HG02678 (cell line): ENCODE measurements at regions not wholly inside any gene's neighbourhood (a gene's known extent, or its start where the extent isn't known, plus 50 kb on each side); places are given as distances from the start of the nearest gene placed in this dataset.
"Not testable (repeated sequence)": the region's sequence is repeated elsewhere in the genome, so short reads cannot be mapped to it uniquely, and the experiment has no call there.

Source experiments
- ATAC-seq: cut with Tn5 transposase; IDR thresholded peaks from one replicate; pipeline ENCODE4 v1.9.1; 2021; ENCODE audit warnings: mild to moderate bottlenecking, moderate library complexity; ENCODE audit not compliant: unreplicated experiment

- ATAC-seq = no peak
These were observed 123.0 kb upstream of the DYRK2 start for GRCh38 chr12:67525617-67525884.

DNA sequence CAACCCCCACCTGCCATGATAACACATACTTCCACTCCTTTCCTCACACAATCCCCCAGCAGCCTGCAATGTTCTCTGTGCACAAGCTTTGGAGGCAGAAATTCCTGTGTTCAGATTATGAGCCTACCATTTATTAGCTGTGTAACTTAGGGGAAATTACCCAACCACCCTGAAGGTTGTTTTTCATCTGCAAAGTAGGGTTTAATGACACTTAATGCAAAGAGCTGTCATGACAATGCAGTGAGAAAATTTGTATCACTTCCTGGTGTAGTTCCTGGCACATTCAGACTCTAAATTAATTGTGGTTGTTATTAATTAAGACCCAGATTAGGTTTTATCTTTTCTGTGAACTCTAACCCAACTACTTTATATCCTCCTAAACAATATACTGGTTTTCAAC is 122.4 kb upstream of the DYRK2 start:
- ATAC-seq = no peak

GRCh38 chr12:67531051-67531450 is 117.5 kb upstream of the DYRK2 start:
- ATAC-seq = no peak

DNA sequence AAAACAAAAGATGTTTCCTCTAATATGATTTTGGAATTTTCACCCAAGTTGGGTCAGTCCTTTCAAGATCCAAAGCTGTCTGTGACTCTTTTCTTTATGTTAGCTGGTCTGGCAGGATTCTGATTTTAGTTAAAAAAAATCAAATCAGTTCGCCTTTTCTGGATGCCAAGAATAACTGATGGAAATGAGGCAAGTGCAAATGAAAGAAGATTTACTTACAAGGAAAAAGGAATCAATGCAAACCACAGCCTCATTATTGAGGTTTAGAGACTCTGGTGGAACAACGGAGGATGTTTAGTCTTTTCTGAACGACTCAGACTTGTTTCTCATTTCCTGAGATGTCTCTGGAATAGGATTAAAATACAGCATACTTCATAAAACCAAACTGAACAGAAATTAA is 117.0 kb upstream of the DYRK2 start:
- no peak for ATAC-seq

- no peak for ATAC-seq
These were observed 115.4 kb upstream of the DYRK2 start for GRCh38 chr12:67533159-67533558.

GRCh38 chr12:67534046-67534445 is 114.5 kb upstream of the DYRK2 start:
- no peak for ATAC-seq

DNA sequence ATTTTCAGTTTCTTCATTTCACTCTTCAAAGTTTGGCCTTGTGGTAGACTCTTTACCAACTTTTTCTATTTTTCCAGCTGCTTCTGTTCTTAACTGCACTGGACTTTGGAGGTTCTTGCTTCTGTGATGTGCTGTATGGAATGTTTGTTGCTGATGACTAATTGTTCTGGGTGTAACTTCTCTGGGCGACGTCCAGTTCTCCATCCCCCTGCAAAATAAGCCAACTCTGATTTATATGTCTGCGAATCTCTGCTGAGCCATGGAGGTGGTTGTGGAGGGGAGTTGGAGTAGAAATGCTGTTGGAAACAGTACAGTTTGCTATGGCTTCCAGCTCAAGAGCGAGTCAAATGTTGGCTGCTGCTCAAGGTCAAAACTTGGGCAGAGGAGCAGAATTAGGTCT is 113.9 kb upstream of the DYRK2 start:
- ATAC-seq = no peak

DNA sequence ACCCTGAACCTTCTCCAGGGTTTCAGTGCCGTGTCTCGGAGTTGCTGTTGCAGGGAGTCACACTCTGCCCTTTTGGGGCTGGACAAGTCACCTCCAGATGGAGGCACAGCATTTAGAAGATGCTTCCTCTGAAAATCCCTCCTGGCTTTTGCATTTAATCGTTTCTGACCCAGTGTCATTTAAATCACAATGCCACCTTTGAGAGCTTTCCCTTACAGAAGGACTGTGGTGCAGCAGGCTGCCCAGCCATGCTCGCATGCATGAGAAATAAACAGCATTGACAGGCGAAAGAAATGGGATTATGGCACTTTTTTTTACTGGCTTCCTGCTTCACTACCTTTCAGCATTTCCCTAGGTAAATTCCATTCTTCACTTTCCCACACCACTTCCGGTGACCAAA is 113.4 kb upstream of the DYRK2 start:
- no peak for ATAC-seq

GRCh38 chr12:67535971-67536370 is 112.6 kb upstream of the DYRK2 start:
- no peak for ATAC-seq

- ATAC-seq = no peak
These were observed 109.2 kb upstream of the DYRK2 start for GRCh38 chr12:67539329-67539728.

DNA sequence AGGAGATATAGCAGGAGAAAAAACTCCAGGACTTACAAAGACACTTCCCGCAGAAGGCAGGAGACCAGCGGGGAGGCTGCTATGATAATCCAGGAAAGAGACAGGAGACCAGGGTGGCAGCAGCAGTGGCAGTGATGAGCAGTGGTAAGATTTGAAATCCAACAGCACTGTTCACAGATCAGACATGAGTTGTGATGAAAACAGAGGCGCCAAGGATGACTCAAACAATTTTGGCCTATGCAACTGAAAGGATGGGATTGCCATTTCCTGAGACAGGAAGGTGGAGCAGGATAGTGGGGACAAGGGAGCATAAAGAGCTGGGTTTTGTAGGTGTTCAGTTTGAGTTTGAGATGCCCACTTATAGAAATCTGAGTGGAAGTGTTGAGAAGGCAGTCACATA is 108.6 kb upstream of the DYRK2 start:
- ATAC-seq = no peak

DNA sequence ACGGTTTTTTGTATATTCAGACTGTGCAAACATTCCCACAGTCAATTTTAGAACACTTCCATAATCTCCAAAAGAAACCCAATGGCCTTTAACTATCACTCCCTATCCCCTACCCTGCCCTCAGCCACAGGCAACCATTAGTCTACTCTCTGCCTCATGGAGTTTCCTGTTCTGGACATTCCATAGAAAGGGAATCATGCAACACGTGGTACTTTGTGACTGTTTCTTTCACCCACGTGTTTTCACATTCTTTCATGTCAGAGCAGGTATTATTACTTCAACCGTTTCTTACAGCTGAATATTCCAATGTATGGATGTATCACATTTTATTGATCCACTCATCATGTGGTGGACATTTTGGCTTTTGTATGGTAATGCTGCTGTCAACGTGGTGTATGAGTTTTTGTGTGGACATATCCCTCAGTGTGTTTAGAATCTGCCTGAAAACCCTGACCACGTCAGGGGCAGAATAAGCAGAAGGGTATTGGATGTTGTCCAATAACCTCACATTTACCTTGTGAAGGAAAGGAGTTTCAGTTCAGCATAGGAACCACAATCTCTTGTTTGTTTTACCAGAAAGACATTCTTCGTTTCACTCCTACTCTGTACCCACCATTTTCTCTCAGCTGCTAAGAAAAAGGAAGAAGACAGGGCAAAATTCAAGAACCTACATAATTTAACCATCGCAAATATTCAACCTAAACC is 107.5 kb upstream of the DYRK2 start:
- peak; percentile 81 for ATAC-seq

GRCh38 chr12:67541625-67541991 is 106.9 kb upstream of the DYRK2 start:
- ATAC-seq = no peak

DNA sequence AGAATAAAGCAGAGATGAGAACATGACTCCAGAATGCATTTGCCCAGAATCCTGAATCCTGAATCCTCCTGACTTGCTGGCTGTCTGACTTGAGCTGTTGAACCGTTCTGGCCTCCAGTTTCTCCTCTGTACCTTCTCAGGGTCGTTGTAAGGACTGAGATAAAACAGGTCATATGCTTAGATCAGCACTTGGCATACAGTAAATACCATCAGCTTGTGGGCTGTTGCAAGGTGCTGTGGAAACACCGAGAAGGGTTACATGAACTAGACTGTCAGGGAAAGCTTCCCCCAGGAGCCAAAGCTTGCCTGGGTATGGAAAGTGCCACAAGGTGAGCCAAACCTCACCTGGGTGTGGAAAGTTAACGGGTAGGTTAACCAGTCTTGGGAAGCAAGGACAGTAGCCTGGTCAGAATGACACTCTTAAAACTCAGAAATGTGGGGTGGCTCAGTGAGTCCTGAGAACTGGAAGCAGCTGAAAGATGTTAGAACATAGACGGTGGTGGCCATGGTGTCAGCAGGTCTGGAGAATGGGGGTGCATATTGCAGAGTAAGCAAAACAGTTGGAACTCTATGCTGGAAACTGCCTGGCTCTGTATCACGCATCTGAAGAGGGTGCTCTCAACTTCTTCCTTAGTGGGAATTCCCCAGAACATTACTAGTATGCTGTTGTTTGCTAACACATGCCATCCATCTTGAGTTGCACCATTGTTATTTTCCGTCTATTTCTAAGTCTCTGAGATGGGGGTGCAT is 105.3 kb upstream of the DYRK2 start:
- no peak for ATAC-seq

DNA sequence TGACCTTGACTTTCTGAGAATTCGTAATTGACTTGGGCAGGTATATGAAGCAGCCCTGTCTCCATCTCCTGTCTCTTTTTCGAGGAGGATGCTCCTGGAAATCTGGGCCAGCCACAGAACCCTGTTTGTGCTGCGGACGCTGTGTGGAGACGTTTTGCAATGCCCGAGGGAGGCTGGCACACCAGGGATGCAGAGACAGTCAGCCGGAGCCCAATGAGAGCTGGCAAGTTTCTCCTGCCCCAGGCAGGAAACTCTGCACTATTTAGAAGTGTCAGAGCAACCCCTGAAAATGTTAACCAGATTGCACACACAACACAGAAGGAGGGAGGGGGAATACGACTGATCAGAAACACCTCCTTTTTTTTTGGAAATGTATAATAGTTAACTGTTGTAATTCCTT is 103.2 kb upstream of the DYRK2 start:
- no peak for ATAC-seq

- no peak for ATAC-seq
These were observed 101.8 kb upstream of the DYRK2 start for GRCh38 chr12:67546746-67547145.

DNA sequence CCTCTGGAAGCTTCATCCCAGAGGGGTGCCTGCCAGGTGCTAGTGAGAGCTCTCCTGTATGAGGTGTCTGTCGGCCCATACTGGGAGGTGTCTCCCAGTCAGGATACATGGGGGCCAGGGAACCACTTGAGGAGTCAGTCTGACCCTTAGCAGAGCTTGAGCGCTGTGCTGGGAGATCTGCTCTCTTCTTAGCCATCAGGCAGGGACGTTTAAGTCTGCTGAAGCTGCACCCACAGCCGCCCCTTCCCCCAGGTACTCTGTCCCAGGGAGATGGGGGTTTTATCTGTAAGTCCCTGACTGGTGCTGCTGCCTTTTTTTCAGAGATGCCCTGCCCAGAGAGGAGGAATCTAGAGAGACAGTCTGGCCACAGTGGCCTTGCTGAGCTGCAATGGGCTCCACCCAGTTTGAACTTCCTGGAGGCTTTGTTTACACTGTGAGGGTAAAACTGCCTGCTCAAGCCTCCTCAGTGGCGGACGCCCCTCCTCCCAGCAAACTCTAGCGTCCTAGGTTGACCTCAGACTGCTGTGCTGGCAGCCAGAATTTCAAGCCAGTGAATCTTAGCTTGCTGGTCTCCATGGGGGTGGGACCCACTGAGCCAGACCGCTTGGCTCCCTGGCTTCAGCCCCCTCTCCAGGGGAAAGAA is 93.3 kb upstream of the DYRK2 start:
- ATAC-seq = not testable (repeated sequence)

GRCh38 chr12:67558775-67559174 is 89.8 kb upstream of the DYRK2 start:
- ATAC-seq = no peak

DNA sequence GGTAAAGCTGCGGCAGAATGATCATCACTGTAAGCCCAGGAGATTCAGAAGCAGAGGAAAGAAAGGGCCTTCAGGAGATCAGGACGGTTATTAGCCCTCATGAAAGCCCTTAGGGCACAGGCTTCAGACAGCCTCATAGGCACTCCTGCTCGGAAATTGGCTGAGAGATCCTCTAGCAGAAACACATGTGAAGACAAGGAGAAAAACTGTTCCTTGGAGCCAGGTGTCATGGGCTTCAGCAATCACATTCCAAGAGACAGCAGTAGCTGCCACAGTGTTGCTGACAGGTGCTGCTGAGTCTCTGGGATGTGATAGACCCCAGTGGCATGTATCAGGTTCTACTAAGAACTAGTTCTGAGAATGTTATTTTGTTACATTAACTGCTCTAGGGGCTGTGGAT is 88.8 kb upstream of the DYRK2 start:
- ATAC-seq = no peak

GRCh38 chr12:67562513-67563287 is 85.8 kb upstream of the DYRK2 start:
- ATAC-seq = no peak

DNA sequence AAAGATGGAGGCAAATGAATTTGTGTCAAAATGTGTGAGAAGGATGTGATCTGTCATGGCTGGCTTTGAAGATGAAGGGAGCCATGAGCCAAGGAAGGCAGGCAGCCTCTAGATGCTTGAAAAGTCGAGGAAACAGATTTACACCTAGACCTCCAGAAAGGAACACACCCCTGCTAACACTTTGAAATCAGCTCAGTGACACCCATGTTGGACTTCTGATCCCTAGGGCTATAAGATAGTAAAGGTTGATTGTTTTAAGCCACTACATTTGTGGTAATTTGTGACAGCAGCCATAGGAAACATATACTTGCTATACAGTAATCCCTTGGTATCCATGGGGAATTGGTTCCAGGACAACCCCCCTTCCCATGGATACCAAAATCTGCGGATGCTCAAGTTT is 80.5 kb upstream of the DYRK2 start:
- ATAC-seq = no peak

GRCh38 chr12:67572492-67572891 is 76.1 kb upstream of the DYRK2 start:
- ATAC-seq = no peak
